Heart left ventricle (tissue), 16 donors: ENCODE measurements at regions not wholly inside any gene's neighbourhood (a gene's known extent, or its start where the extent isn't known, plus 50 kb on each side); places are given as distances from the start of the nearest gene placed in this dataset.

Experiments
- ATAC-seq, 4 donors: fragments of 200-7000 bp; cut with Tn5 transposase; one replicate each; pipeline ENCODE4 v1.9.1; 2020 to 2022; ENCODE audit warnings: moderate library complexity in 4 of 4, mild to moderate bottlenecking in 3 of 4, moderate number of reproducible peaks in 1 of 4
- DNase-seq, 5 donors: peaks; one replicate each; pipeline ENCODE4 v3.0.0-alpha.2; 2020
- H3K27ac ChIP-seq, 12 donors: fragments of 200-600 bp; sonication (generic) in 4 of 12; one replicate each; pipeline versions ENCODE4 v1.5.0 to v1.8.0; 2016 to 2022; ENCODE audit warnings: mild to moderate bottlenecking in 2 of 12
- H3K27me3 ChIP-seq, 9 donors: fragments of 200-600 bp; sonication (generic) in 2 of 9; one replicate each; pipeline versions ENCODE4 v1.5.1 to v1.8.0; 2016 to 2022; ENCODE audit warnings: mild to moderate bottlenecking in 3 of 9
- H3K36me3 ChIP-seq, 9 donors: fragments of 200-600 bp; sonication (generic) in 2 of 9; one replicate each; pipeline versions ENCODE4 v1.5.0 to v1.8.0; 2018 to 2022; ENCODE audit warnings: mild to moderate bottlenecking in 2 of 9
- H3K4me1 ChIP-seq, 12 donors: fragments of 200-600 bp; sonication (generic) in 4 of 12; one replicate each; pipeline versions ENCODE4 v1.5.0 to v1.8.0; 2016 to 2022; ENCODE audit warnings: mild to moderate bottlenecking in 3 of 12
- H3K4me3 ChIP-seq, 12 donors: fragments of 200-600 bp; sonication (generic) in 4 of 12; one replicate each; pipeline versions ENCODE4 v1.5.0 to v1.8.0; 2017 to 2022; ENCODE audit warnings: mild to moderate bottlenecking in 9 of 12, moderate library complexity in 4 of 12
- H3K9me3 ChIP-seq, 12 donors: fragments of 200-600 bp; sonication (generic) in 4 of 12; one replicate each; pipeline versions ENCODE4 v1.5.0 to v1.8.0; 2016 to 2022; ENCODE audit warnings: mild to moderate bottlenecking in 1 of 12
- CTCF ChIP-seq, 12 donors: fragments of 200-600 bp; sonication (generic) in 4 of 12; IDR thresholded peaks; one replicate each; pipeline versions ENCODE4 v1.5.0 to v1.8.0; 2018 to 2022; ENCODE audit warnings: antibody characterized with exemption in 12 of 12, mild to moderate bottlenecking in 5 of 12
- POLR2A ChIP-seq, 2 donors: fragments of 450-650 bp; IDR thresholded peaks; one replicate each; pipeline ENCODE4 v1.6.1; 2017; ENCODE audit warnings: antibody characterized with exemption in 2 of 2, mild to moderate bottlenecking in 2 of 2, moderate library complexity in 2 of 2
- WGBS, 4 donors: extraction: QIAGEN DNeasy Blood & Tissue Kit in 2 of 4; methylation state at CpG; one replicate each; pipeline versions ENCODE4 v1.1.5 to v1.1.7; 2013 to 2018; 5-methylcytosine and 5-hydroxymethylcytosine counted together
- intact Hi-C, 10 donors: fragments of 100-400 bp; cut with DNase I; formaldehyde crosslinking; loops; one replicate each; pipeline versions ENCODE4 v1.11.1 to v1.14.2; 2022
- donor health status: ischemic (EF 13 %, LVEDD 7.1; RV severe dilation, severe dysfunction).
- donor health status: healthy with polysubstance abuse.
- donor health status: DM: no; HTN: yes; CAD: no.
- donor health status: DM: no; HTN: no; CAD: no.
- donor health status: ischemic (EF 25% LVEDD 6.9; RV normal size, moderate dysfunction).
- donor health status: ischemic (EF 25% LVEDD 5.7; RV mildly dilated, moderate dysfunction).
- donor health status: healthy.
- donor health status: DM: yes; HTN: yes; CAD: no.
- donor health status: ischemic (EF 35%, LVEDD 5.7; RV mildly dilated, moderate dysfunction).
- donor health status: nonischemic (EF 11% LVEDD 7.7; RV severe dilation, severe dysfunction).
- donor health status: DM: yes; HTN: yes; CAD: no.
- donor health status: PGD.
- donor health status: ischemic (EF 29% LVEDD 5.4; RV normal size, mild dysfunction).
- donor health status: nonischemic (EF 23%, LVEDD 6.1; RV moderate dilation, normal function).

GRCh38 chr6:164359036-164359435 lies 944.5 kb downstream of the QKI start:
- Histone ChIP-seq H3K27ac (no peak overlapping the region), H3K4me1 (no peaks in the 10 kb centered on the region), H3K27me3 (no peaks in the 10 kb centered on the region), H3K4me3 (no peak overlapping the region), H3K36me3 (no peaks in the 10 kb centered on the region), H3K9me3 (peaks cover 0 to 28% (median 15%) of the 10 kb centered on the region in 12 donors)
- intact Hi-C loops: no loop called here
- no peak for ATAC-seq
- no peak for DNase-seq
- TF ChIP-seq CTCF (IDR thresholded peaks at IDR 0.05): no peak
- 90 to 100% (median 92%) methylated on average over 2 of the region's 2 CpGs for WGBS, 4 donors

GRCh38 chr6:164356814-164357213 lies 942.3 kb downstream of the QKI start:
- intact Hi-C loops: no loop called here
- WGBS, 4 donors: 81 to 91% (median 85%) methylated on average over 1 of the region's 1 CpG
- Histone ChIP-seq H3K4me1 (no peaks in the 10 kb centered on the region), H3K36me3 (no peaks in the 10 kb centered on the region), H3K4me3 (no peak overlapping the region), H3K27ac (no peak overlapping the region), H3K9me3 (peaks cover 0 to 30% (median 17%) of the 10 kb centered on the region in 12 donors), H3K27me3 (no peaks in the 10 kb centered on the region)
- DNase-seq (no peak), ATAC-seq (no peak)
- TF ChIP-seq CTCF (IDR thresholded peaks at IDR 0.05): no peak
- no peak for TF ChIP-seq POLR2A (IDR thresholded peaks at IDR 0.05)

GRCh38 chr6:164347455-164347854 lies 932.9 kb downstream of the QKI start:
- ATAC-seq (no peak), DNase-seq (no peak)
- intact Hi-C loops: loop anchor here in 1 of 10 donors (5.0 kb wide), 1 partner anchor 580 kb away; no protein-coding TSS in a partner anchor
- H3K36me3 ChIP-seq: no peaks in the 10 kb centered on the region
- no peak overlapping the region for H3K4me3 ChIP-seq
- TF ChIP-seq CTCF (IDR thresholded peaks at IDR 0.05): peak in 3 of 12 donors; percentile 9 to 15 (median 9)
- no peak for TF ChIP-seq POLR2A (IDR thresholded peaks at IDR 0.05)
- H3K27me3 ChIP-seq: no peaks in the 10 kb centered on the region
- WGBS, 4 donors: 86 to 93% (median 91%) methylated on average over 2 of the region's 2 CpGs
- H3K9me3 ChIP-seq: peaks cover 0 to 3% (median 0%) of the 10 kb centered on the region in 12 donors
- no peak overlapping the region for H3K27ac ChIP-seq
- peaks cover 0 to 24% (median 2%) of the 10 kb centered on the region in 12 donors for H3K4me1 ChIP-seq

- intact Hi-C loops: loop anchor here in 1 of 10 donors (5.0 kb wide), 1 partner anchor 581 kb away; no protein-coding TSS in a partner anchor
- ATAC-seq (no peak), DNase-seq (no peak)
Measured at GRCh38 chr6:164346631-164347030, 932.1 kb downstream of the QKI start.

More at GRCh38 chr6:164346631-164347030, 932.1 kb downstream of the QKI start:
- Histone ChIP-seq H3K27me3 (no peaks in the 10 kb centered on the region), H3K36me3 (no peaks in the 10 kb centered on the region), H3K4me3 (no peak overlapping the region), H3K9me3 (no peaks in the 10 kb centered on the region), H3K27ac (no peak overlapping the region), H3K4me1 (peaks cover 0 to 24% (median 2%) of the 10 kb centered on the region in 12 donors)
- TF ChIP-seq CTCF (IDR thresholded peaks at IDR 0.05): no peak
